ENCODE measurements at regions not wholly inside any gene's neighbourhood (a gene's known extent, or its start where the extent isn't known, plus 50 kb on each side); places are given as distances from the start of the nearest gene placed in this dataset.

DNA sequence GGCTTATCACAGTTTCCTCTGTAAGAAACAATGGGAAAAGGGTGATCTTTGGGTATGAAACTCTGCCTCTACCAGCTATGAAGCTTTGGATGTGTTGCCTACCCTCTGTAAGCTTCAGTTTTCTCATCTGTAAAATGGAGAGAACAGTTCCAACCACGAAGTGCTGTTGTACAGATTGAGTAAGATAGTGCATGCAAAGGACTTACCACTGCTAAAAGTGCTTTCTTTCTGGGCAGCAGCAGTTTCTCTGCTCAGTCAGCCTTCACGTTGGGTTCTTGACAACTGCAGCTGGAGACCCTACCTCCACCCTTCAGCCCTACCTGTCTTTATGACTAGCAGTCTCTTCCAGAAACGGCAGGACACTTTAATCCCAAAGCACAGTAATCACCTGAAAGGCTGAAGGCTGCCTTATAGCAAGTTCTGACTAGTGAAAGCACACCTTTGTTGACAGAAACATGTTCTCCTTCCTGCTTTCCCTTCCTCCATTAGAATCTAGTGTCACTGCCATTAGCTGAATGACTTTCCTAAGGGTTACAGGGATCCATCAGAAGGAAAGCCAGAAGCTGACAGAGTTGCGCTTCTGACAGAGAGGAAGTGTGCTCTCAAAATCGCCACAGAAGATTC lies 91.4 kb downstream of the RPL27A start:
- TF ChIP-seq, protein P1, sequence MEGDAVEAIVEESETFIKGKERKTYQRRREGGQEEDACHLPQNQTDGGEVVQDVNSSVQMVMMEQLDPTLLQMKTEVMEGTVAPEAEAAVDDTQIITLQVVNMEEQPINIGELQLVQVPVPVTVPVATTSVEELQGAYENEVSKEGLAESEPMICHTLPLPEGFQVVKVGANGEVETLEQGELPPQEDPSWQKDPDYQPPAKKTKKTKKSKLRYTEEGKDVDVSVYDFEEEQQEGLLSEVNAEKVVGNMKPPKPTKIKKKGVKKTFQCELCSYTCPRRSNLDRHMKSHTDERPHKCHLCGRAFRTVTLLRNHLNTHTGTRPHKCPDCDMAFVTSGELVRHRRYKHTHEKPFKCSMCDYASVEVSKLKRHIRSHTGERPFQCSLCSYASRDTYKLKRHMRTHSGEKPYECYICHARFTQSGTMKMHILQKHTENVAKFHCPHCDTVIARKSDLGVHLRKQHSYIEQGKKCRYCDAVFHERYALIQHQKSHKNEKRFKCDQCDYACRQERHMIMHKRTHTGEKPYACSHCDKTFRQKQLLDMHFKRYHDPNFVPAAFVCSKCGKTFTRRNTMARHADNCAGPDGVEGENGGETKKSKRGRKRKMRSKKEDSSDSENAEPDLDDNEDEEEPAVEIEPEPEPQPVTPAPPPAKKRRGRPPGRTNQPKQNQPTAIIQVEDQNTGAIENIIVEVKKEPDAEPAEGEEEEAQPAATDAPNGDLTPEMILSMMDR (conservative IDR thresholded peaks at IDR 0.05; ENCODE audit: low read length): no peak
- no peak for TF ChIP-seq EZH2phosphoT487 (IDR thresholded peaks at IDR 0.05; ENCODE audit: borderline replicate concordance, low read depth, low read length)

Data from OCI-LY7 (cell line).